ENCODE measurements at regions not wholly inside any gene's neighbourhood (a gene's known extent, or its start where the extent isn't known, plus 50 kb on each side); places are given as distances from the start of the nearest gene placed in this dataset.
"Not testable (repeated sequence)": the region's sequence is repeated elsewhere in the genome, so short reads cannot be mapped to it uniquely, and the experiment has no call there.

DNA sequence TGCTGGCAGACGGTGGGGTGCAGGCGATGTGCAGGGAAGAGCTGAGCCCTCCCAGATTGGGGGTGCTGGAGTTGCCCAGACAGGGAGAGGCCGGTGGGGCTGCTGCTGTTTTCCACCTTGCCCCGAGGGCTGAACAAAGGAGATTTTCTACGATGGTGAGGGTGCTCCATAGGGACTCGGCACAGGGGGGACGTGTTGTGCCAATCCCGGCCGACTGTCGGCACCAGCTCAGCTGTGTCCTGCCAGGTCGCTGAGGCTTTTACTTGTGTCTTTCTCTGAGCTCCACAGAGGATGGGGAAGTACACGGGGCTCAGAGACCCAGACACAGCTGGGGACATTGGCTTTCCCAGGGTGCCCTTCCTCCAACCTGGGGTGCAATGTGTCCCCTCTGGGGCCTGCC is 816.8 kb downstream of the BRD1 start:
- no peak for DNase-seq

DNA sequence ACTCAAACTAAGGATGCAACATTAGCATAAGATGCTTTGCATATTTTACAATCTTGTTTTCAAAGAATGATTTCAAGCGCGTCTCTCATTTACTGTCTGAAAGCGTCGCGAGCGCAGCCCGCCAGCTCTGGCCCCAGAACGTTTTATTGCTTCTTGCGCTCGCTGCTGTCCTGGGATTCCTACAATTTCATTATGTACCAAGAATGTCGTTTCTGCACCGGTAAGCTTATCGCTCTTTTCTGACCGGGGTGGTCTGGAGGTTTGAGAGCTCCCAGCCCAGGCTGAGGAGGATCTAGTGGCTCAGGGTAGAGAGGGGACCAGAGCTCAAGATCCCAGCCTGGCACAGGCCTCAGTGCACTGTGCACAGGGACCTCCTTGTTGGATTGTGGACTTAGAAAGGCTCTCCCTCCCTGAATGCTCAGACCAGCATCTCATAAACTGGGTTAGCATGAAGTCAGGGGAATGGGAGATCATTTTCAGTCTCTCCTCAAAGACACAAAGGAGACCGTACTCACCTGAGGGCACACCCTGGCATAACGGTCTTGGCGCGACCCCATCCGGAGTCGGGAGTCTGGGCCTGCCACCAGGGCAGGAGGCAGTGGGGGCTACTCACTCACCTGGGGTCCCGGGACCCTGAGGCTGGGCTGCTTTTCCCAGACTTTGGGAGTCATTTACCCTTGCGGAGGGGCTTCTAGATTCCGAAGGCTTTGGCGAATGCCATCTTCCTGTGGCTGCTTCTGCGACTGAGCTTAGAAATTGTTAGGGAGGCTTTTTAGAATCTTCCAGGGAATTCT is 817.4 kb downstream of the BRD1 start:
- no peak for DNase-seq

DNA sequence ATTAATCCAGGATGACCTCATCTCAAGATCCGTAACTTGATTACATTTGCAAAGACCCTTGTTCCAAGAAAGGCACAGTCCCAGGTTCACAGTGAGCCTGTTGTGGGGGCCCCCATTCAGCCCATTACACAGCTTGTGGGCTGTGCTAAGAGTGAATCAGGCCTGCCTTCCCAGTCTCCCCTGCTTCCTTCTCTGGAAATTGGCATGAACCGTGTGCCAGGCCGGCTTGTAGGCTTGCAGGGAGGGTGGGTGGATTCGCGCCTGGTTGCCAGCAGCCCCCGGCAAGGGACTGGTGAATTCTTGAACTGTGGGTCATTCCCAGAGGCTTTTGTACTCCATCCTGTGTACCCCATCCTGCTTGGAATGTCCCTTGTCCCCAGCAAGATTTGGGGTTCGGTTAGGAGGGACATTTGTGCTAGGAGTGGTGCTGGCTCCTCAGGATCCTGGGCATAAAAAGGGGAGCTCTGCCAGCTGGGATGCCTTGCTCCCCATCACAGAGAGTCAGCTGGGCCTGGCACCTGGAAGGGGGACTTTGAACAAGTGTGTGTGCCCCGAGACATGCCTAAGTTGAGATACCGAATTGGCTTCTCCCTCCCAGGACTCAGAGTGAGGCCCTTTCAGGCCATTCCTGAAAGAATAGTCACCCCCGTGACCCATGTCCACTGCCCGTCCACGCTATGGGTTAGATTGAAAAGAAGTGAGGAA is 818.2 kb downstream of the BRD1 start:
- no peak for DNase-seq

DNA sequence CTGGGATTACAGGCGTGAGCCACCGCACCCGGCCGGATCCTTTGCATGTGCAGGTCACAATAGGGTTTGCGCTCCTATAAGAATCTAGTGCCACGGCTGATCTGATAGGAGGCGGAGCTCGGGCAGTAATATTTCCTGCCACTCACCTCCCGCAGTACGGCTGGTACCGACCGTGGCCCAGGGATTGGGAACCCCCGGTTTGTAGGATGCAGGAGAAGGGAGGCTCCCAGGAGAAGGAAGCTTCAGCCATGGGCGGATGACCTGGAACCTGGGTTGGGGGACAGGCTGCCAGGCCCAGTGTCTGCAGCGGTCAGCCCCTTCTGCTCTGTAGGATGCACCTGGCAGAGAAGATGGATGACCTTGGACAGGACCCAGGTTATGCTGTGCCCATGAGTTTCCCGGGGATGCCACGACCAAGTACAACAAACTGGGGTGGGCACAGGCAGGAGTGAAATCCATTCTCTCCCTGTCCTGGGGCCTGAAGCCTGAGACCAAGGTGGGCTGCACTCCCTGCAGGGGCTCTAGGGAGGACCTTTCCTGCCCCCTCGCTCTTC is 818.9 kb downstream of the BRD1 start:
- no peak for DNase-seq

DNA sequence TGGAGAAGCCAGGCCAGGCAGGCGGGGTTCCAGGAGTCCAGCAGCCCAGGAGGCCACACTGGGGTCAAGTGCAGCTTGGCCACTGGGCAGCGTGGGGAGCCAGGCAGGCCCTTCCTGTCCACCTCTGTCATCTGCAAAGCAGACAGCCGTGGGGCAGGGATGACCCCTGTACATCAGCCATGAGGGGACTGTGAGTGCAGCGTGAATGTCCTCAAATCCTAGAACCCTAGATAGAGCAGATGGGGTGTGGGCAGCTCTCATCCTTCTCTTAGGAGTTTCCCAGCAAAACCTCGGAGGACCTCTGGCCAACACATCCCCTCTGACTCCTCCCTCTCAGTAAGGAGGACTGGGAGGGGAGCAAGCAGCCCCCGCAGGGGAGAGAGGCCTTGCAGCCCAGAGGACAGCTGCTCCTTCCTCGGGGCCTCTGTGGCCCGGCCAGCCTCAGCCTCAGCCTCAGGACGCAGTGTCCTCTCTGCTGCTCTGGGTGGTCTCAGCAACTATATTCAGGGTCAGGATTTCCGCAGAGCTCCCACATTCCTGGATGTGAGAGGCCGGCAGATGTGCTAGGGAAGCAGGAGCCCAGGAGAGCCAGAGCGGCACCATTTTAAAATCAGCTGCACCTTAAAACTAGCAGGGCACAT is 820.5 kb downstream of the BRD1 start:
- DNase-seq = no peak

DNA sequence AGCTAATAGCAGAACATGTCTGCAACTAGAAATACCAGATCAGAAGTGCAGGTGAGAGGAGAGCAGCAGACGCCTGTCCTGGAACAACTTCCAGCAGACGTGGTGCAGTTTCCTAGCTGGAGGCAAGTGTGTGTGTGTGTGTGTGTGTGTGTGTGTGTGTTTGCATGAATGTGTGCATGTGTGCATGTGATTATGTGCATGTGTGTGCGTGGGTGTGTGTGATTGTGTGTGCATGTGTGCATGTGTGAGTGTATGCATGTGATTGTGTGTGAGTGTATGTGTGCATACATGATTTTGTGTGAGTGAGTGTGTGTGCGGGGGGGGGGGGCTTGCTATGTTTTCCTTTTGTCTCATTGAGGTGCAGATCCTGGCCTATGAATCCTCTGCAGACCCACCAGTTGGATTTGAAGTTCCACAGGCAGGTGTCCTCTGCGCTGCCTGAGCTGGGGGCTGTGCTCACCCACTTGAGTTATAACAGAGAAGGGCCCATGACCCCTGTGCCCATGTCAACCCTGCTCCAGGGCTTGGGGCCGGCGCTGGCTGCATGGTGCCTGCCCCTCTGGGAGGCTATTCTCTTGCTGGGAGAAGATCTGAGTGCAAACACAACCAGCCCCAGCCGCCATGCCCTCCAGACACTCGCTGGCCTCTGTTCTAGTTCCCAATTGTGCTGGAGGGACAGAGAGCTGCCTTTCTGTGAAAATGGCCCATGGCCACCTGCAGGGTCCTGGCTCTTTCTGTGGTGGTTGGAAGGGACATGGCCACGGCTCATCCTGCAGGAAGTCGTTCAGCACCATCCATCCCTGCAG is 821.3 kb downstream of the BRD1 start:
- no peak for DNase-seq

DNA sequence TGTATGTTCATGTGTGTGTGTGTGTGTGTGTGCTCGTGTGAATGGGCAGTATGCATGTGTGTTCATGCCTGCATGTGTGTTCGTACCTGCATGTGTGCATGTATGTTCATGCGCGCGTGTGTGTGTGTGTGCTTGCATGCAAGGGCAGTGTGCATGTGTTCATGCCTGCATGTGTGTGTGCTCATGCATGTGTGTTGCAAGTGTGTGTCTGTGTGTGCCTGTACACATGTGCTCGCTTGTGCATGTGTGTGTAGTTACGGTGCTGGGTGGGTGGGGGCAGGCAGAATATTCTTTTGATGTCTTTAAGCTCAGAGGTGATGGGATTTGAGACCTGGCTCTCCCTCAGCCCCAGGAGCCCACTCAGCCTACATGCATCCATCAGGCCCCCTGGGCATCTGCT is 822.1 kb downstream of the BRD1 start:
- DNase-seq = no peak

DNA sequence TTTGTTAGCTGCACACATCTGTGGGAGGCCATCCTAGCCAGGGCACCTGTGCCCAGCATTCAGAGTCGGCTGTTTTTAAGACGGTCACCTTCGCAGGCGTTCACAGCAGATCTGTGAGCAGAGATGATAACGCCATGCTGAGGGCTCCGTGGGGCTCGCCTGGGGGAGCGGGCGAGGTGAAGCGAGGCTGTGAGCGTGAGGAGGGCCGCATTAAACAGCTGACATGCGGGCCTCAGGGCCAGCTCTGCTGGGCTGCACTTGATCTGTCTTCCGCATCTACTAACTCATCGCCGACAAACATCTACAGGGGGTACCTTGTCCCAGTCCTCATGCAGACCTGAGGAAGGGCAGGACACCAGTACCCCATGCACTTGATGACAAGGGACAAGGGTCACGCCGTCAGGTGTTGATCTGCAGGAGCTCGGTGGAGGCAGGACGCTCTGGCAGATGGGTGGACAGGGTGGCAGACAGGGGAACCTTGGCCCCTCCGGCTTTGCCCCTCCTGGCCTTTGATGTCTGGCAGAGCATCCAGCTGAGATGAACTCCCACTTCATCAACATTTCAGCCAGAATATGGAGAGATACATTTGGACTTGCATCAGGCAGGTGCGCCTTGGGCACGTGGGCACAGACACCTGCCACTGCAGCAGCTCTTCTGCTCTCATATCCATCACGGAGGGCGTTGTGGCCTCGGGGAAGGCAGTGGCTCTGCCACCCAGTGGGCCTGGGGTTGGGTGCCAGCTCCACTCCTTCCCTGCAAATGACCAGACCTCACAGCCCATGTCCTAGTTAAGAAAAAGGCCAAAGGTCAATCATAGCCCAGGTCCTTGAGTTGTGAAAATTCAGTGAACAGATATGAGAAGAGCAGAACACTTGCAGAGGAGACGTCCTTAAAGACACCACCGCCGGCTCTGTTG is 822.9 kb downstream of the BRD1 start:
- DNase-seq = no peak

DNA sequence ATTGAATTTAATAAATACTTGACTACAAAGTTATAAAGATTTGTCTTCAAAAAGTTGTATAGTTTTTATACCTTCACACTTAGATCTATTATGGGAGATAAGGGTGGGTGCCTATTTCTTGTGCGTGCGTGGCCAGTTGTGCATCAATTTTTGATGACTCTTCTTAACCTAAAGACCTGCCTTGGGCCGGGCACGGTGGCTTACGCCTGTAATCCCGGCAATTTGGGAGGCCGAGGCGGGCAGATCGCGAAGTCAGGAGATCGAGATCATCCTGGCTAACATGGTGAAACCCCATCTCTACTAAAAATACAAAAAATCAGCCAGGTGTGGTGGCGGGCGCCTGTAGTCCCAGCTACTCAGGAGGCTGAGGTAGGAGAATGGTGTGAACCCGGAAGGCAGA is 830.1 kb downstream of the BRD1 start:
- DNase-seq = not testable (repeated sequence)

DNA sequence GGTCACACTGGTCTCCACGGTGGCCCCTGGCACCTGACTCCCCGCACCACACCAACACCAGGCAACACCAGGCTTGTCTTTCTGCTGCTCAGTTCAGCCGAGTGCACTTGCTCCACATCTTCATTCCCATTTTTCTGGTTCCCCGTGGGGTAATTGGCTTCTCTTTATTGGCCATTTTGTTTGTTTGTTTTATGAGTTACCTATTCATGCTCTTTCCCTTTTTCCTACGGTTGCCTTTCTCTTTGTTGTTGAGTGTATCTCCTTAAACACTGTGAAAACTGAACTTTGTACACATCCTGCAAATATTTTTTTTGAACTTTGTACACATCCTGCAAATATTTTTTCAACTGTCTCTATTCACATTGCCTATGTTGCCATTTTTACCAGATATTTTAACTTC is 834.0 kb downstream of the BRD1 start:
- DNase-seq = no peak

DNA sequence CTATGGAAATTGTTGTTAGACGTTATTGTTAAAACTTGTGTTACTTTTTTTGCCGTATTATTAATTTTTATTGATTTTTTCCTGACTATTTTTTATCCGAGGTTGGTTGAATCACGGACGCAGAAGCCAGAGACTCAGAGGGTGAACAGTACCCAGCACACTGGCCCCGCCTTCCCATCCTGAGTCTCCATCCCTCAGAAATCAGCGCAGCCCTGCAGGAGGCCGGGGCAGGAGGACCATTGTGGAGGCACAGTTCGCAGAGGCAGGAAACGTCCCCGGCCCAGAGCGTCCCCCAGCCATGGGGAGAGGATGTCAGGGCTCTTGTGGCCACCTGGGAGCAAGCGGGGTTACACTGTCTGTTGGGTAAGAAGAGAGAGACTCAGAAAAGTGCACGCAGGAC is 843.0 kb downstream of the BRD1 start:
- no peak for DNase-seq

DNA sequence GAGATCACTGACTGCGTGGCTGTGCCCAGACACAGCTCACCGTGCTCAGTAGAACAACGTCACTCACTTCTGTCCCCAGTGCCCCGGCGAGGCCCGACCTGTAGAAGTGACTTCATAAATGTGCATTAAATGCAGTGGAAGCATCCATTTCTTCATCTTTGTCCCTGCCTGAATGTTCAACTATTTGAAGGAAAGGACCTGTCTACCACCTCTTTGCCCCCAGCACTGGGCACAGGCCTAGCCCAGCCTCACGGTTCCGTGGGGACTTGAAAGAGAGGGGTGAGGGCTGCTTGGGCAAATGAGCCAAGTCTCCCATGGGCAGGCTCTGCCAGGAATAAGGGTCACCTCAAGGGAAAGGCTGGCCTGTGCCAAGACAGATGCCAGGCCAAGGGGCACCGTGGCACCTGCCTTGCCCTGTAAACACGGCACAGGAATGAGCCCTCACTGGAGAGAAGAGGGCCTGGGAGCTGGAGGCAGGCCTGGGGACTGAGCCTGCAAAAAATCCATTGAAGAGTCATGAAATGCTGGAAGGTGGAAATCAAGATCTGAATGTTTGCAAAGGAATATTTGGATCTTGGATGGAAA is 845.3 kb downstream of the BRD1 start:
- DNase-seq = no peak

DNA sequence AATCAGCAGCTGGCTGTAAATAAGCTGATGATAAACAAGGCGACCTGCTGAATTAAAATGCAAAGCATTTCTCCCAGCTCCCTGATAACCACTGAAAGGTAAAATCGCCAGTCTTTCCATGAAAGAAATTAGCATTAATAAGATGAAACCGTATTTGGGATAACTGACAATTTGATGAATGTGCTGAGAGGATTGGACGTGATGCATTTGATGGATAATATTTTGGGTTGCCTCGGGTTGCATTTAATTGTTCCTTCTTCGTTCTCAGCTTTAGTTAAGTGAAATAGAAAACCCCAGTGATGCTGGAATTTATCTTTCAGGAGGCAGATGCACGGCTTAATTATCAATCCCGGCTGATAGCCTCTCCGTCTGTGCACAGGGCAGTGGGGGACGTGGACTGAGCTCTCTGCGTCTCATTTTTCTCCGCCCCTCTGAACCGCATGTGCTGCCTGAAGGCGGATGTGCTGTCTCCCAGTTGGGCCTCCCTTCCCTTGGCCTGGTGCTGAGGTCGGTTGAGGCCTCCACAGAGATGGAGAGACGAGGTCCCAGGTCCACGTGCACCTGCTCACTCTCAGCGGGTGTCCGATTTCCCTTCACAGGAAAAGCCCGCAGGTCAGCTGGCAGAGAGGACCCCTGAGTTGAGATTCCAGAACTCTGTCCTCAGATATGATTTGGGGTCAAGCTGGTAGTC is 846.2 kb downstream of the BRD1 start:
- DNase-seq = no peak

DNA sequence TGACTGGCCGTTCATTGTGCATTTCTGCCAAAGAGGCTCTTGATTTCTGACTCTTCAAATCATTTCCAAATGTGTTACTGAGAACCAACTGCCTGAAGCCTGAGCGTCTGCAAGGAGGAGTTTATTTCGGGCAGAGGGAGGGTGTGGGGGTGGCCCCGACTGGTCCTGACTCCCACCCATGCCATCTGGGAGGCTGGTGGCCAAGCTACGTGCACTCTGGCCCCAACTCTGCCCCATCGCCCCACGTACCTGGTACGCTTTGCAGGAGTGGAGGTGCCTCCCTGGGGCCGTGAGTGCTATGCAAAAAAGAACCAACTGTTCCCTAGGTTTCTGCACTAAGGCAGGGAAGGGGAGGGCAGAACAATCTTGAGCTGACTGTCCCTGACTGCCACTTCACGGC is 846.8 kb downstream of the BRD1 start:
- DNase-seq = no peak

DNA sequence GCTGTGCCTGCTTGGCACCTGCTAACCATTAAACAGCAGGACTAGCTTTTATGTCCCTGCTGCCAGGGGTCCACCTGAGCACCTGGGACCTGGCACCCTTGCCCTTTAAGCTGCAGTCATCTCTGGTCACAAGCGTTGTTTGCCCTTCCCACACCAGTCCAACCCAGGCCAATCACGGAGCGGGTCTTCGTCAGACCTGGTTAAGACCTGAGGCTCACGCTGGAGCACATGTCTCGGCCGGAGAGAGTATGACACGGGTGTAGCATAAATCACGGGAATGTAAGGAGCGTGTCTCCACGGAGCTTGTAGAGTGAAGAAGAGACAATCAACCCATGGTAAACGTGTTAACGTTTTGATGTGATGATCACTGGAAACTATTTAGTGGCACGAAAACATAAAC is 847.3 kb downstream of the BRD1 start:
- DNase-seq = no peak

DNA sequence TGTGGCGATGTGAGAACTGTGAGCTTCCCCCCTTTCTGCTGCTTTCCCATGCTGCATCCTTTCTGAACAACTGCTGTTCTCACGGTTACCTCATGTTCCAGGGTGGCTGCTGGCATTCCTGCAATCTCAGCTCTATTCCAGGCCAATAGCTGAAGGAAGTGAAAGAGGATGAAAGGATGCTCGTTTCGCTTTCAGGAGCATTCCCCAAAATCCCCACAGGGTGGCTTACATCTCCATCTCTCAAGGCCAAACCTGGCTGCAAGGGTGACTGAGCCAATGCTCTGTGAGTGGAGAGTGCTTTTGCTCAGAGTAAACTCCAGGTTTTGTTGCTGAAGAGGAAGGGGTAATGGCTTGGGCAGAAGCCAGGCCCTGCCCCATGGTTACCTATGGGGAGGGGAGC is 848.2 kb downstream of the BRD1 start:
- no peak for DNase-seq

DNA sequence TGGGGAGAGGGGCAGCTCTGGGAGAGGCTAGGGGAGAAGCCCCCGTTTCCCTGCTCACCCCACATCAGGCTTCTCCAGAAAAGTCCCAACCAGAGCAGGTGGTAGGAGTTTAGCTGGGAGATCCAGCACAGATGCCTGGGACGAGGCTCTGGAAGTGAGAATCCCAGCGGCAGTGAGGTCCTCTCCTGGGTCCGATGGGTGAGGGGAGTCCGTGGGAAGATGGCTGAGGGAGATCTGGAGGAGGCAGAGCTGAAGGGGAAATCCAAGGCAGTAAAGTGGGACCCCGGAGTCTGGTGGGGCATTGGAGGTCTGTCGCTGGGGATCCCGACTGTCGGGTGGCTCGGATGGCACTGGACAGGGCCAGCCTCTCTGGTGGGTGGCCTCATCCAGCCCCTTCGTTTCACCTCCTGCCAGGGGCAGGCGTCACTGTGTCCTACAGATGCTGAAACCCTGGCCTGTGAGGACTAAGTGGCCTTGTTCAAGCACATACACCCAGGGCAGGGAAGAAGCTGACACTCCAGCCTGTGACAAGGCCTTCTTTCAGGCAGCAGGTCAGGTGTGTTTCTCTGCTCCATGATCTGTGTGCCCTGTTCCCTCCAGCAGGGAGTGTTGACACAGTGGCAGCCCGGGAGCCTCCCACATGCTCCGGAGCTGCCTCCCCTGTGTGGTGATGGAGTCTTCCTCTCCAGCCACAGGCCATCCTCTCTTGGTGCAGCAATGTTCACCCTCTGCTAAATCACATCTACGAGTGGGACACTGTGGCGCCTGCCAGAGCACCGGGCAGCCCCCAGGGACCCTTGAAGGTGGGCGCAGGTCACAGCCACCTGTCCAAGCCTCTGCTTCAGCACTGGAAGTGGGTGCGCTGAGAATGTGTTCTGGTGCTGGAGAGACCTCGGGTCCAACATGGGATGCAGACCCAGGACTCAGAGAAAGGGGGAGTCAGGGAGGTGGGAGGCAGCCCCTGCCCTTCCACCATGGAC is 850.8 kb downstream of the BRD1 start:
- DNase-seq = no peak

DNA sequence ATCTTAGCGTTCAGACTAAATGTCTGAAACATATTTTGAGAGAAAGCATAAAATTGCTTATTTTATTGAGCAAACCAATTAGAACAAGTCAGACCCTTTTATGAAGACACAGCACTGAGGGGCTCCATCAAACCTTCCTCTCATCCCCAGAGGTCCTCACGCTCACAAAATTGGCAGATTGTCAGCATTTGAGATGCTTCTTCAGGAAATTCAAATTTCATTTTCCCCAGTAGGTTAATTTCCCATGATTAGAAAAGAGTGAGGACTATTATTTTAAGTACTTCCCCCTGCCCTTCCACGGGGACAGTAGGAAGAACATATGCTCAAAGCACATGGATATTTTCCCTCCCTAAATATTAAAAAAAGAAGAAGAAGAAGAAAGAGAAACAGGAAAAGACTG is 851.8 kb downstream of the BRD1 start:
- no peak for DNase-seq

DNA sequence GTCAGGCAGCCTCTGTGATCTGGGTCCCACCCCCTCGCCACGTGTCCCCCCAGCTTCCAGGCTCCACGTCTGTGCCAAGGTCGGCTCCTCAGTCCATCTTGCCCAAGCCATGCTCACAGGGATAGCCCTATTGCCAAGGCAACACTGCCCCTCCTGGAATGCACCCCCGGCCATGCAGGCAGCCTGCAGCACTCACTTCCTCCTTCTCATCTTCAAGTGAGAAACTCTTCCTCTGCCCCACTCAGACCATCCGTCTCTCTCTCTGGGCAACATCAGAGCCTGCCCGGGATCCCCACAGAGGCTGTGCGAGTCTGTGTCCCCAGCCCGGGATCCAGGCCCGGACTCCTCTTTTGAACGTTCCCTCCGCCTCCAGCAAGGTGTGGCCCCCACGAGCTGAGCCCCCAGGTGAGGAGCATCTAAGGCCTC is 852.3 kb downstream of the BRD1 start:
- DNase-seq = no peak
